ENCODE measurements at regions not wholly inside any gene's neighbourhood (a gene's known extent, or its start where the extent isn't known, plus 50 kb on each side); places are given as distances from the start of the nearest gene placed in this dataset.

DNA sequence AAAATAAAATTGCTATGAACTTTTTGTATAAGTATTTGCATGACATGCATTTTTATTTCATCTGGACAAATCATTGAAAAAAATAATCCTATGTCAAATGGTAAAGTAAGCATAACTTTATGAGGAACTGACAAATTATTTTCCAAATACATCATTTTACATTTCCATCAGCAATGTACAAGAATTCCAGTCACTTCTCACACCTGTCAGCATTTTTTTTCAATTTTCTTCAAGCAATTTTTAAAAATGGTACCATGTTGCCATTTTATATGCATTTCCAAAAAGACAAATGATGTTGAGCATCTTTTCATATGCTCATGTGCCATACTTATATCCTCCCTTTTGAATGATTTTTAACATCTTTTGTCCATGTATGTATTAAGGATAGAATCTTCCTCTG lies 961.7 kb upstream of the PIK3C3 start:
- TF ChIP-seq, protein P1, sequence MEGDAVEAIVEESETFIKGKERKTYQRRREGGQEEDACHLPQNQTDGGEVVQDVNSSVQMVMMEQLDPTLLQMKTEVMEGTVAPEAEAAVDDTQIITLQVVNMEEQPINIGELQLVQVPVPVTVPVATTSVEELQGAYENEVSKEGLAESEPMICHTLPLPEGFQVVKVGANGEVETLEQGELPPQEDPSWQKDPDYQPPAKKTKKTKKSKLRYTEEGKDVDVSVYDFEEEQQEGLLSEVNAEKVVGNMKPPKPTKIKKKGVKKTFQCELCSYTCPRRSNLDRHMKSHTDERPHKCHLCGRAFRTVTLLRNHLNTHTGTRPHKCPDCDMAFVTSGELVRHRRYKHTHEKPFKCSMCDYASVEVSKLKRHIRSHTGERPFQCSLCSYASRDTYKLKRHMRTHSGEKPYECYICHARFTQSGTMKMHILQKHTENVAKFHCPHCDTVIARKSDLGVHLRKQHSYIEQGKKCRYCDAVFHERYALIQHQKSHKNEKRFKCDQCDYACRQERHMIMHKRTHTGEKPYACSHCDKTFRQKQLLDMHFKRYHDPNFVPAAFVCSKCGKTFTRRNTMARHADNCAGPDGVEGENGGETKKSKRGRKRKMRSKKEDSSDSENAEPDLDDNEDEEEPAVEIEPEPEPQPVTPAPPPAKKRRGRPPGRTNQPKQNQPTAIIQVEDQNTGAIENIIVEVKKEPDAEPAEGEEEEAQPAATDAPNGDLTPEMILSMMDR (IDR thresholded peaks at IDR 0.05), result no peak
- TF ChIP-seq POLR2A (IDR thresholded peaks at IDR 0.05), result no peak
